HG03520 (cell line): ENCODE measurements at regions not wholly inside any gene's neighbourhood (a gene's known extent, or its start where the extent isn't known, plus 50 kb on each side); places are given as distances from the start of the nearest gene placed in this dataset.

Experiments used
- ATAC-seq: cut with Tn5 transposase; IDR thresholded peaks from one replicate; pipeline ENCODE4 v1.9.1; 2021; ENCODE audit warnings: mild to moderate bottlenecking, moderate library complexity; ENCODE audit not compliant: unreplicated experiment

GRCh38 chr15:37165395-37165794, 65.0 kb upstream of the MEIS2 start:
- no peak for ATAC-seq

- no peak for ATAC-seq
These were observed 66.1 kb upstream of the MEIS2 start for GRCh38 chr15:37166402-37166801.

GRCh38 chr15:37181339-37181738, 81.0 kb upstream of the MEIS2 start:
- no peak for ATAC-seq

- no peak for ATAC-seq
These were observed 99.2 kb upstream of the MEIS2 start for GRCh38 chr15:37199545-37199944.

GRCh38 chr15:37203050-37203449, 102.7 kb upstream of the MEIS2 start:
- no peak for ATAC-seq

- no peak for ATAC-seq
These were observed 104.3 kb upstream of the MEIS2 start for GRCh38 chr15:37204692-37205091.

- no peak for ATAC-seq
These were observed 106.3 kb upstream of the MEIS2 start for GRCh38 chr15:37206690-37207089.

- ATAC-seq = no peak
These were observed 108.0 kb upstream of the MEIS2 start for GRCh38 chr15:37208146-37209040.

- ATAC-seq = no peak
These were observed 108.7 kb upstream of the MEIS2 start for GRCh38 chr15:37209041-37209363.

GRCh38 chr15:37217567-37217966, 117.2 kb upstream of the MEIS2 start:
- ATAC-seq = no peak

GRCh38 chr15:37218351-37218916, 118.1 kb upstream of the MEIS2 start:
- ATAC-seq = no peak

GRCh38 chr15:37219211-37219701, 118.9 kb upstream of the MEIS2 start:
- no peak for ATAC-seq

GRCh38 chr15:37220949-37221670, 120.8 kb upstream of the MEIS2 start:
- no peak for ATAC-seq

- no peak for ATAC-seq
These were observed 121.4 kb upstream of the MEIS2 start for GRCh38 chr15:37221671-37222145.

GRCh38 chr15:37223089-37223488, 122.7 kb upstream of the MEIS2 start:
- no peak for ATAC-seq

- no peak for ATAC-seq
These were observed 129.7 kb upstream of the MEIS2 start for GRCh38 chr15:37229855-37230619.

GRCh38 chr15:37245358-37245757, 145.0 kb upstream of the MEIS2 start:
- ATAC-seq = no peak

GRCh38 chr15:37246065-37246464, 145.7 kb upstream of the MEIS2 start:
- no peak for ATAC-seq

- ATAC-seq = no peak
These were observed 146.5 kb upstream of the MEIS2 start for GRCh38 chr15:37246856-37247255.

- ATAC-seq = no peak
These were observed 148.9 kb upstream of the MEIS2 start for GRCh38 chr15:37249249-37249648.

- ATAC-seq = no peak
These were observed 152.2 kb upstream of the MEIS2 start for GRCh38 chr15:37252530-37252929.
